WTC11 (cell line): ENCODE measurements at regions not wholly inside any gene's neighbourhood (a gene's known extent, or its start where the extent isn't known, plus 50 kb on each side); places are given as distances from the start of the nearest gene placed in this dataset.

Source experiments
- ATAC-seq: fragments of 200-7000 bp; cut with Tn5 transposase; 2 replicates; pipeline ENCODE4 v1.10.0; 2021; ENCODE audit warnings: mild to moderate bottlenecking, moderate library complexity
- CTCF ChIA-PET: fragments of 300-600 bp; sonication (Branson Sonifier 250); formaldehyde crosslinking; loops from one replicate; lab custom pipeline; 2021; ENCODE audit warnings: antibody characterized with exemption; lab: Charles Lee
- POLR2A ChIA-PET: fragments of 350-600 bp; sonication (Branson Sonifier 250); formaldehyde crosslinking; loops from one replicate; lab custom pipeline; 2021; ENCODE audit warnings: antibody characterized with exemption; lab: Charles Lee
- DNase-seq: peaks from one replicate; pipeline ENCODE4 v3.0.0; 2021; ENCODE audit warnings: low spot score
- H3K27ac Mint-ChIP-seq: 2 replicates; pipeline ENCODE4 v1.8.0; 2021; ENCODE audit warnings: mixed read lengths
- H3K27me3 Mint-ChIP-seq: 2 replicates; pipeline ENCODE4 v1.8.0; 2021; ENCODE audit warnings: low read depth, mild to moderate bottlenecking, moderate library complexity, mixed read lengths
- H3K36me3 Mint-ChIP-seq: 2 replicates; pipeline ENCODE4 v1.8.0; 2021; ENCODE audit warnings: mixed read lengths
- H3K4me1 Mint-ChIP-seq: 2 replicates; pipeline ENCODE4 v1.8.0; 2022; ENCODE audit warnings: mixed read lengths
- H3K4me3 Mint-ChIP-seq: 2 replicates; pipeline ENCODE4 v1.8.0; 2021; ENCODE audit warnings: mild to moderate bottlenecking, moderate library complexity, mixed read lengths
- H3K9me3 Mint-ChIP-seq: 2 replicates; pipeline ENCODE4 v1.8.0; 2021; ENCODE audit warnings: mixed read lengths
- ATF1 ChIP-seq: sonication (generic); formaldehyde crosslinking; IDR thresholded peaks from 2 replicates; pipeline ENCODE4 v1.8.1; 2023; ENCODE audit warnings: mild to moderate bottlenecking, moderate library complexity, missing genetic modification reagents
- ETV6 ChIP-seq: sonication (generic); formaldehyde crosslinking; IDR thresholded peaks from 2 replicates; pipeline ENCODE4 v1.8.1; 2022; ENCODE audit warnings: mild to moderate bottlenecking, missing genetic modification reagents
- FOXJ3 ChIP-seq: sonication (generic); formaldehyde crosslinking; IDR thresholded peaks from 2 replicates; pipeline ENCODE4 v1.9.0; 2021; ENCODE audit warnings: missing genetic modification reagents, mild to moderate bottlenecking, borderline replicate concordance
- FOXK1 ChIP-seq: sonication (generic); formaldehyde crosslinking; IDR thresholded peaks from 2 replicates; pipeline ENCODE4 v1.8.0; 2022; ENCODE audit warnings: mild to moderate bottlenecking, moderate library complexity, missing genetic modification reagents
- KAT7 ChIP-seq: sonication (generic); formaldehyde crosslinking; IDR thresholded peaks from 2 replicates; pipeline ENCODE4 v1.8.1; 2023; ENCODE audit warnings: missing genetic modification reagents, mild to moderate bottlenecking, borderline replicate concordance
- NFATC4 ChIP-seq: fragments of 250-450 bp; sonication (Bioruptor Pico); IDR thresholded peaks from 2 replicates; pipeline ENCODE4 v1.9.0; 2021; ENCODE audit warnings: mild to moderate bottlenecking
- NFYB ChIP-seq: sonication (generic); formaldehyde crosslinking; conservative IDR thresholded peaks from 2 replicates; pipeline ENCODE4 v1.8.0; 2022; ENCODE audit warnings: low read depth, missing genetic modification reagents
- NR3C1 ChIP-seq: sonication (generic); formaldehyde crosslinking; conservative IDR thresholded peaks from 2 replicates; pipeline ENCODE4 v1.8.1; 2023; ENCODE audit warnings: low read depth, mild to moderate bottlenecking, missing genetic modification reagents
- SP1 ChIP-seq: sonication (generic); formaldehyde crosslinking; conservative IDR thresholded peaks from 2 replicates; pipeline ENCODE4 v1.8.1; 2022; ENCODE audit warnings: missing genetic modification reagents
- TEAD1 ChIP-seq: sonication (generic); formaldehyde crosslinking; IDR thresholded peaks from 2 replicates; pipeline ENCODE4 v1.8.0; 2022; ENCODE audit warnings: mild to moderate bottlenecking, missing genetic modification reagents
- USF2 ChIP-seq: sonication (generic); formaldehyde crosslinking; IDR thresholded peaks from 2 replicates; pipeline ENCODE4 v1.8.1; 2023; ENCODE audit warnings: mild to moderate bottlenecking, missing genetic modification reagents, moderate library complexity
- ZNF121 ChIP-seq: sonication (generic); formaldehyde crosslinking; IDR thresholded peaks from 2 replicates; pipeline ENCODE4 v1.8.0; 2023; ENCODE audit warnings: missing genetic modification reagents
- ZNF263 ChIP-seq: sonication (generic); formaldehyde crosslinking; IDR thresholded peaks from 2 replicates; pipeline ENCODE4 v1.8.1; 2022; ENCODE audit warnings: low read depth, mild to moderate bottlenecking, moderate library complexity, missing genetic modification reagents
- ZNF423 ChIP-seq: fragments of 250-450 bp; sonication (Bioruptor Pico); IDR thresholded peaks from 2 replicates; pipeline ENCODE4 v2.1.2; 2022; ENCODE audit warnings: mild to moderate bottlenecking, moderate library complexity
- ZNF532 ChIP-seq: fragments of 250-450 bp; sonication (Bioruptor Pico); IDR thresholded peaks from 2 replicates; pipeline ENCODE4 v1.9.0; 2021; ENCODE audit warnings: mild to moderate bottlenecking, borderline replicate concordance
- TF ChIP-seq, protein P1 (sequence below): sonication (generic); formaldehyde crosslinking; IDR thresholded peaks from 2 replicates; pipeline ENCODE4 v1.8.0; 2022; ENCODE audit warnings: mild to moderate bottlenecking, missing genetic modification reagents
- TF ChIP-seq, protein P2 (sequence below): sonication (generic); formaldehyde crosslinking; IDR thresholded peaks from 2 replicates; pipeline ENCODE4 v1.8.1; 2023; ENCODE audit warnings: mild to moderate bottlenecking, missing genetic modification reagents

DNA sequence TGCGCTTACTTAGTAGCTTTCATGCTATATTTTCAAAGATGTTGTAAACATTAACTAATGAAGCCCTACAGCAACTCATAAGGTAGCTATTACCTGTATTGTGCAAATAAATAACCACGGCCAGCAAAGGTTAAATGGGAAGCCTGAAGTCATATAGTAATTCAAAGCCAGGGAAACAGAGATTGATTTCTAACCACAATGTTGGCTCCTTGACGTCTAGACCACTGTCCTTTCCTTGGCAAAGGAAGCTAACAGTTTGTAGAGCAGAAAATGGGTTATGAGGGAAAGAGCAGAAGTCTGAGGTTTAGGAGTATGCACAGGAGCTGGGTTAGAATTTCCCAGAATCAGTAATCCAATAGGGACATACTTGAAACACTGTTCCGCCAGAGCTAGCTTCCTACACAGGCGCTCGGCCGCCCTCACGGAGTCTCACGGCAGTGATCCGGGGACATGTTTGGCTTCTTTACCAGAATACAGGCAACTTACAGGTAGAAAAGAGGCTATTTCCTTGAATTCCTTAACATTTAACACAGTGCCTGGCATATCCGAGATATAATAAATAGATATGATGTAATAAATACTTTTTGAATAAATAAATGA is 298.8 kb upstream of the LYPLAL1 start:
- no peaks in the 10 kb centered on the region for H3K36me3 Mint-ChIP-seq
- H3K4me3 Mint-ChIP-seq = no peak overlapping the region
- H3K27me3 Mint-ChIP-seq = no peaks in the 10 kb centered on the region
- peaks cover 5% of the 10 kb centered on the region for H3K4me1 Mint-ChIP-seq
- ChIA-PET POLR2A (no interaction called here), CTCF (no interaction called here)
- ATAC-seq (no peak), DNase-seq (no peak)
- H3K27ac Mint-ChIP-seq = no peak overlapping the region
- 0 out of 2 replicates have a peak, but pooled peaks cover 3% of the 10 kb centered on the region for H3K9me3 Mint-ChIP-seq
- no peak for TF ChIP-seq USF2 (CRISPR knock-in tag)
- no peak for TF ChIP-seq NFATC4
- TF ChIP-seq FOXJ3 = no peak
- TF ChIP-seq, protein P1, sequence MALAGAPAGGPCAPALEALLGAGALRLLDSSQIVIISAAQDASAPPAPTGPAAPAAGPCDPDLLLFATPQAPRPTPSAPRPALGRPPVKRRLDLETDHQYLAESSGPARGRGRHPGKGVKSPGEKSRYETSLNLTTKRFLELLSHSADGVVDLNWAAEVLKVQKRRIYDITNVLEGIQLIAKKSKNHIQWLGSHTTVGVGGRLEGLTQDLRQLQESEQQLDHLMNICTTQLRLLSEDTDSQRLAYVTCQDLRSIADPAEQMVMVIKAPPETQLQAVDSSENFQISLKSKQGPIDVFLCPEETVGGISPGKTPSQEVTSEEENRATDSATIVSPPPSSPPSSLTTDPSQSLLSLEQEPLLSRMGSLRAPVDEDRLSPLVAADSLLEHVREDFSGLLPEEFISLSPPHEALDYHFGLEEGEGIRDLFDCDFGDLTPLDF (CRISPR knock-in tag) = no peak
- no peak for TF ChIP-seq NR3C1 (CRISPR knock-in tag)
- TF ChIP-seq, protein P2, sequence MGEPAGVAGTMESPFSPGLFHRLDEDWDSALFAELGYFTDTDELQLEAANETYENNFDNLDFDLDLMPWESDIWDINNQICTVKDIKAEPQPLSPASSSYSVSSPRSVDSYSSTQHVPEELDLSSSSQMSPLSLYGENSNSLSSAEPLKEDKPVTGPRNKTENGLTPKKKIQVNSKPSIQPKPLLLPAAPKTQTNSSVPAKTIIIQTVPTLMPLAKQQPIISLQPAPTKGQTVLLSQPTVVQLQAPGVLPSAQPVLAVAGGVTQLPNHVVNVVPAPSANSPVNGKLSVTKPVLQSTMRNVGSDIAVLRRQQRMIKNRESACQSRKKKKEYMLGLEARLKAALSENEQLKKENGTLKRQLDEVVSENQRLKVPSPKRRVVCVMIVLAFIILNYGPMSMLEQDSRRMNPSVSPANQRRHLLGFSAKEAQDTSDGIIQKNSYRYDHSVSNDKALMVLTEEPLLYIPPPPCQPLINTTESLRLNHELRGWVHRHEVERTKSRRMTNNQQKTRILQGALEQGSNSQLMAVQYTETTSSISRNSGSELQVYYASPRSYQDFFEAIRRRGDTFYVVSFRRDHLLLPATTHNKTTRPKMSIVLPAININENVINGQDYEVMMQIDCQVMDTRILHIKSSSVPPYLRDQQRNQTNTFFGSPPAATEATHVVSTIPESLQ = no peak
- no peak for TF ChIP-seq ZNF263 (CRISPR knock-in tag)
- no peak for TF ChIP-seq ATF1 (CRISPR knock-in tag)
- no peak for TF ChIP-seq SP1
- TF ChIP-seq ZNF121 = no peak
- TF ChIP-seq ZNF532 (CRISPR knock-in tag) = no peak
- TF ChIP-seq, all 79 proteins: peak for 0

- no peaks in the 10 kb centered on the region for H3K36me3 Mint-ChIP-seq
- CTCF ChIA-PET = interaction anchor here (0.7 to 0.8 kb wide), 2 partner anchors 14 kb away, joined by 4 read pairs; no protein-coding TSS in a partner anchor
- no peak for ATAC-seq
- H3K27me3 Mint-ChIP-seq = no peaks in the 10 kb centered on the region
- TF ChIP-seq ETV6 (CRISPR knock-in tag) = no peak
- no peak for TF ChIP-seq SP1
- TF ChIP-seq, all 79 proteins: peak for 0
- DNase-seq = no peak
- Mint-ChIP-seq H3K4me3 (no peak overlapping the region), H3K27ac (no peak overlapping the region), H3K9me3 (peaks cover 6% of the 10 kb centered on the region; the same call in 1 of the 2 replicates), H3K4me1 (peaks cover 5% of the 10 kb centered on the region)
- POLR2A ChIA-PET = interaction anchor here (0.7 kb wide), 1 partner anchor 15 kb away, joined by 6 read pairs; no protein-coding TSS in a partner anchor
Observed at GRCh38 chr1:218878369-218878768, 295.3 kb upstream of the LYPLAL1 start.

DNA sequence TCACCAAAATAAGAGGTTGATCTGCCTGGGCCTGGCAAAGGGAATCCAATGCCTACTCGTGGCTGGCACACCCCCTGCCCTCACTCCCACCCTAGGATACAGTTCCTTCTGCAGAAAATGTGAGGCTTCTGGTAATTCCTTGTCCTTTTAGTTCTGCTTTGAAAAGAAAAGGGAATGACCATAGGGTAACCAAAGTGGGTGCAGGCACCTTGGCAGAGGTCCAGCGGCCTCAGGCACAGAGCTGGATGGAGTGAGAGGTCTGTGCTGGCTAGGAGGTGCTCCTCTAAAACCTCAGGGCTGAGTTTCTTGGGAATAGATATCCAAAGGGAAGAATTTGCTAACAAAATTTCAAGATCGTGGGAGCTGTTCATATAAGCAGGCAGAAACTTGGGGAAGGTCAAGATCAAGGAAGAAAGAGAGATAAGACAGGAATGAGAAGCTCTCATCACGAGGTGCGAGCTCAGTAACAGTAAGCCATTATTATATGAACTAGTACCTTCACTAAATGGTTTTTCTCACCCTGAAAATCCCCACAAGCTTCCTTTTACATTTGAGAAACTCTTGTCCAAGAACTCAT is 293.1 kb upstream of the LYPLAL1 start:
- H3K27ac Mint-ChIP-seq = no peak overlapping the region
- no peak for TF ChIP-seq ZNF423
- no peak for TF ChIP-seq FOXJ3
- TF ChIP-seq KAT7 (CRISPR knock-in tag) = no peak
- TF ChIP-seq ETV6 (CRISPR knock-in tag) = no peak
- TF ChIP-seq FOXK1 (CRISPR knock-in tag) = no peak
- TF ChIP-seq NFYB (CRISPR knock-in tag) = no peak
- TF ChIP-seq, protein P1 (CRISPR knock-in tag) = no peak
- TF ChIP-seq, protein P2 = no peak
- no peak for TF ChIP-seq TEAD1 (CRISPR knock-in tag)

More for the DNA sequence above, 293.1 kb upstream of the LYPLAL1 start:
- H3K9me3 Mint-ChIP-seq = peaks cover 14% of the 10 kb centered on the region
- ChIA-PET CTCF (no interaction called here), POLR2A (no interaction called here)
- peaks cover 5% of the 10 kb centered on the region for H3K4me1 Mint-ChIP-seq
- H3K36me3 Mint-ChIP-seq = no peaks in the 10 kb centered on the region
- ATAC-seq = no peak
- no peak for DNase-seq
- H3K4me3 Mint-ChIP-seq = no peak overlapping the region
- H3K27me3 Mint-ChIP-seq = no peaks in the 10 kb centered on the region
